PC-3 (cell line): ENCODE measurements at regions not wholly inside any gene's neighbourhood (a gene's known extent, or its start where the extent isn't known, plus 50 kb on each side); places are given as distances from the start of the nearest gene placed in this dataset.

Source experiments
- ATAC-seq: fragments of 200-7000 bp; cut with Tn5 transposase; 2 replicates; pipeline ENCODE4 v1.9.1; 2020; ENCODE audit warnings: mild to moderate bottlenecking, moderate library complexity
- BruUV-seq: library from RNA; stranded (reverse); fragments of 400-500 nt; replicated peaks from 2 replicates; lab custom pipeline; 2021; lab: Mats Ljungman, UMichigan
- CTCF ChIA-PET: fragments of 300-600 bp; sonication (Branson Sonifier 250); formaldehyde crosslinking; loops from one replicate; lab custom pipeline; 2022; ENCODE audit warnings: antibody characterized with exemption; lab: Charles Lee
- POLR2A ChIA-PET: fragments of 300-600 bp; sonication (Branson Sonifier 250); formaldehyde crosslinking; loops from one replicate; lab custom pipeline; 2022; ENCODE audit warnings: antibody characterized with exemption; ENCODE audit not compliant: unreplicated experiment; lab: Charles Lee
- DNase-seq: peaks from one replicate; pipeline ENCODE4 v3.0.0-alpha.2; 2015
- H2AFZ ChIP-seq: fragments of 300-600 bp; sonication (generic); 2 replicates; pipeline ENCODE4 v1.6.0; 2016; ENCODE audit warnings: antibody characterized with exemption, low read length
- H3F3A ChIP-seq: fragments of 300-600 bp; sonication (generic); one replicate; pipeline ENCODE4 v1.6.0; 2017; ENCODE audit warnings: antibody characterized with exemption, low read length, control low read depth, mild to moderate bottlenecking; ENCODE audit not compliant: unreplicated experiment
- H3K27ac ChIP-seq: fragments of 300-600 bp; sonication (generic); 2 replicates; pipeline ENCODE4 v1.5.1; 2016; ENCODE audit warnings: mild to moderate bottlenecking, low read length
- H3K27me3 ChIP-seq: fragments of 300-600 bp; sonication (generic); 2 replicates; pipeline ENCODE4 v1.6.1; 2016; ENCODE audit warnings: low read length, mixed read lengths
- H3K36me3 ChIP-seq: fragments of 300-600 bp; sonication (generic); 2 replicates; pipeline ENCODE4 v1.6.1; 2016; ENCODE audit warnings: low read depth, mixed run types, low read length, mixed read lengths
- H3K4me1 ChIP-seq: fragments of 300-600 bp; sonication (generic); 2 replicates; pipeline ENCODE4 v1.5.1; 2016; ENCODE audit warnings: low read length; ENCODE audit not compliant: insufficient read depth
- H3K4me2 ChIP-seq: fragments of 300-600 bp; sonication (generic); 2 replicates; pipeline ENCODE4 v1.6.0; 2016; ENCODE audit warnings: low read length
- H3K4me3 ChIP-seq: fragments of 300-600 bp; sonication (generic); 2 replicates; pipeline ENCODE4 v1.5.1; 2016; ENCODE audit warnings: mild to moderate bottlenecking, low read length, mixed read lengths
- H3K79me2 ChIP-seq: fragments of 300-600 bp; sonication (generic); 2 replicates; pipeline ENCODE4 v1.6.1; 2017; ENCODE audit warnings: low read length, mixed read lengths
- H3K9ac ChIP-seq: fragments of 300-600 bp; sonication (generic); 2 replicates; pipeline ENCODE4 v1.6.0; 2016; ENCODE audit warnings: mild to moderate bottlenecking, low read length
- H3K9me2 ChIP-seq: fragments of 300-600 bp; sonication (generic); replicated peaks from 2 replicates; pipeline ENCODE4 v1.6.1; 2016; ENCODE audit warnings: mixed run types, low read length, mixed read lengths
- H3K9me3 ChIP-seq: fragments of 300-600 bp; sonication (generic); 2 replicates; pipeline ENCODE4 v1.6.1; 2016; ENCODE audit warnings: low read length, mixed read lengths
- H4K20me1 ChIP-seq: fragments of 300-600 bp; sonication (generic); 2 replicates; pipeline ENCODE4 v1.6.1; 2016; ENCODE audit warnings: low read length, mixed read lengths
- CTCF ChIP-seq: fragments of 300-600 bp; sonication (generic); conservative IDR thresholded peaks from 2 replicates; pipeline ENCODE4 v1.5.1; 2017; ENCODE audit warnings: antibody characterized with exemption, low read depth, mild to moderate bottlenecking, low read length
- EZH2 ChIP-seq: fragments of 300-600 bp; sonication (generic); IDR thresholded peaks from one replicate; pipeline ENCODE4 v1.6.1; 2017; ENCODE audit warnings: antibody characterized with exemption, mild to moderate bottlenecking, low read length; ENCODE audit not compliant: unreplicated experiment
- EZH2phosphoT487 ChIP-seq: fragments of 300-600 bp; sonication (generic); IDR thresholded peaks from 2 replicates; pipeline ENCODE4 v1.6.1; 2018; ENCODE audit warnings: mild to moderate bottlenecking, antibody characterized with exemption, low read length, borderline replicate concordance
- intact Hi-C: fragments of 100-400 bp; cut with micrococcal nuclease; formaldehyde crosslinking; loops from 2 replicates; pipeline ENCODE4 v1.9.0; 2023

DNA sequence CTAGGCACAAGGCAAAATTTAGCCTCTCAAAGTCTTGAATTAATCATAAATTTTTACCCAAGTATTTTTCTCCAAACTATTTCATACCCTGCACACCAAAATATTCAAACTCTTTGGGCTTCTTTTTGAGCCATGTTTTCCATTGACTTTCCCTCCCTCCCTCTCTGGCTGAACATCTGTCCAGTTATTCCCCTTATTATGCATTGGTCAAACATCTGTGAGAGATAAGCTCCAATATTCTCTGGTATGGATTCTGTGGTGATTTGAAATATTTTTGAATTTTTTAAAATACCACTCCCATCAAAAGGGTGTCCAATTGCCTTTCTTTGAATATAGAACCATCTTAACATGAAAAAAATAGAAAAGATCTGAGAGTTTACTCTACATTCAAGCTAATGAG, 244.2 kb downstream of the RFPL4B start:
- BruUV-seq, result no TSS peak
- POLR2A ChIA-PET, result no interaction called here
- no peak for ATAC-seq

DNA sequence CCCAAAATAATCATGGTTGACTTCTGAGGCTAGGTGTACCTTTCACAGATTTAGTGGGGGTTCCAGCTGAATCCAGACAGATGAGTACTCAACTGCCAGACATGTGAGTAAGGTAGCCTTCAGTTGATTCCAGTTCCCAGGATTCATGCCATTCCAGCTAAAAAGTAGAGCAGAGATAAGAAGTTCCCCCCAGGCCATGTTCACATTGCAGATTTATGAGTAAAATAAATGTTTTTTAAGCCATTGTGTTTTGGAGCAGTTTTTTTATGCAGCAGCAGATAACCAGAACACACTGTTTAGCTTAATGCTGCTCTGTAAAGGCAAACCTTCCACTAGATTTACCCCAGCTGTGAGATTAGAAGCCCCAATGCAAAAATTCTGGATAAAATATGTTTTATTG, 245.0 kb downstream of the RFPL4B start:
- Histone ChIP-seq H3F3A (no peaks in the 10 kb centered on the region), H3K9me3 (no peaks in the 10 kb centered on the region), H4K20me1 (no peaks in the 10 kb centered on the region), H3K27me3 (no peaks in the 10 kb centered on the region), H3K79me2 (no peaks in the 10 kb centered on the region), H3K4me2 (no peak overlapping the region), H3K9me2 (no peaks in the 10 kb centered on the region), H3K36me3 (no peaks in the 10 kb centered on the region), H3K4me3 (no peak overlapping the region), H3K4me1 (no peaks in the 10 kb centered on the region), H3K9ac (no peak overlapping the region), H2AFZ (no peak overlapping the region), H3K27ac (no peak overlapping the region)
- intact Hi-C loops, result no loop called here
- ChIA-PET POLR2A (no interaction called here), CTCF (no interaction called here)
- no peak for DNase-seq
- TF ChIP-seq EZH2phosphoT487 (no peak), CTCF (no peak), EZH2 (no peak)
- no TSS peak for BruUV-seq
- ATAC-seq, result no peak

More for the DNA sequence above, 244.2 kb downstream of the RFPL4B start:
- H4K20me1 ChIP-seq, result no peaks in the 10 kb centered on the region
- no peak for DNase-seq
- H3K4me2 ChIP-seq, result no peak overlapping the region
- no peaks in the 10 kb centered on the region for H3K27me3 ChIP-seq
- no peaks in the 10 kb centered on the region for H3K9me3 ChIP-seq
- no peaks in the 10 kb centered on the region for H3F3A ChIP-seq
- TF ChIP-seq EZH2 (no peak), CTCF (no peak), EZH2phosphoT487 (no peak)
- H2AFZ ChIP-seq, result no peak overlapping the region
- no peak overlapping the region for H3K9ac ChIP-seq
- H3K27ac ChIP-seq, result no peak overlapping the region
- H3K9me2 ChIP-seq, result no peaks in the 10 kb centered on the region
- CTCF ChIA-PET, result no interaction called here
- H3K36me3 ChIP-seq, result no peaks in the 10 kb centered on the region
- no peaks in the 10 kb centered on the region for H3K79me2 ChIP-seq
- intact Hi-C loops, result no loop called here
- no peaks in the 10 kb centered on the region for H3K4me1 ChIP-seq
- H3K4me3 ChIP-seq, result no peak overlapping the region

DNA sequence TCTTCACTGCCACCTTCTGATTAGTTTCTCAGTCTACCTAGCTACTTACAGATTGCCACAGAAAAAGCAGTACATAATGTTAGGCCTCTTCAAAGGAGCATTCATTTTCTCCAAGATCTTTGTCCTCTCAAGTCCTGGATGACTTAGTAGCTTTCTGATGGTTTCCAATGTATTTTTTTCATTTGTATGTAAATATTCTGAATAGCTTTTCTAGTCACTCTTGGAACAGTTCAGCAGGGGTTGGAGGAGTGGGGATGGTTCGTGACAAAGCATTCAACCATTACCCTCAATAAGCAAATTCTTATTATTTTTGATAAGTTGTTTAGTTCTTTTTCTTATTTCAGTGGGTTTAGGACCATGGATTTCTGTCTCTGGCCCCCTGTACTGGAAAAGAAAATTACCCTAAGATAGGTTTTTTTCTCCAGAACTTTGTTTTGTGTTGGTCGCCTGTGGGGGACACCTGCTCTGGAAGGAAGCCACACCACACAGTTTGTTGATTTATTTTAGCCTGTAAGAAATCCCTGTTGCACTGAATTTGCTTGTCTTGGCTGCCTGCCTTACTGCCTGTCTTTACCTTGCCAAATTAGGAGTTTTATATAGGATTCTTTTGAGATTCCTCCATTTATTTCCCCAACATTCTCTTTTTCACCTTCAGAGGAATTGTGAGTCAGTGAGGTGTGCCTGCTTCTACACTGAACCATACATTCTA, 247.9 kb downstream of the RFPL4B start:
- Histone ChIP-seq H3F3A (no peaks in the 10 kb centered on the region), H2AFZ (no peak overlapping the region), H3K4me1 (no peaks in the 10 kb centered on the region), H3K79me2 (no peaks in the 10 kb centered on the region), H3K4me2 (no peak overlapping the region), H3K36me3 (no peaks in the 10 kb centered on the region), H3K9me2 (no peaks in the 10 kb centered on the region), H3K27me3 (no peaks in the 10 kb centered on the region), H3K9me3 (no peaks in the 10 kb centered on the region), H4K20me1 (no peaks in the 10 kb centered on the region), H3K27ac (no peak overlapping the region), H3K4me3 (no peak overlapping the region), H3K9ac (no peak overlapping the region)
- ATAC-seq (0 out of 2 replicates have a peak, but pooled peaks have one; percentile 27), DNase-seq (peak; percentile 4)
- intact Hi-C loops, result no loop called here
- POLR2A ChIA-PET, result no interaction called here
- CTCF ChIA-PET, result no interaction called here
- BruUV-seq, result no TSS peak
- TF ChIP-seq EZH2 (no peak), EZH2phosphoT487 (no peak), CTCF (no peak)
